ES-I3 (cell line): ENCODE measurements at regions not wholly inside any gene's neighbourhood (a gene's known extent, or its start where the extent isn't known, plus 50 kb on each side); places are given as distances from the start of the nearest gene placed in this dataset.

Experiments
- H3K36me3 ChIP-seq: 2 replicates; pipeline ENCODE4 v1.6.1; 2013; ENCODE audit warnings: mild to moderate bottlenecking, low read length, control low read depth, moderate library complexity; ENCODE audit not compliant: insufficient read depth
- H3K4me1 ChIP-seq: 2 replicates; pipeline ENCODE4 v1.6.1; 2013; ENCODE audit warnings: mild to moderate bottlenecking, control low read depth, low read length; ENCODE audit not compliant: insufficient read depth
- H3K9ac ChIP-seq: 2 replicates; pipeline ENCODE4 v1.6.1; 2013; ENCODE audit warnings: low read depth, mild to moderate bottlenecking, low read length, moderate library complexity
- H3K9me3 ChIP-seq: 2 replicates; pipeline ENCODE4 v1.6.1; 2013; ENCODE audit warnings: mild to moderate bottlenecking, low read length, moderate library complexity; ENCODE audit not compliant: control insufficient read depth, insufficient read depth

- Histone ChIP-seq H3K9ac (no peak overlapping the region), H3K4me1 (no peaks in the 10 kb centered on the region), H3K36me3 (no peaks in the 10 kb centered on the region; the same call in 1 of the 2 replicates), H3K9me3 (peaks cover 7% of the 10 kb centered on the region)
Observed at GRCh38 chr12:5138845-5139244, 95.2 kb downstream of the KCNA5 start.

- Histone ChIP-seq H3K9me3 (peaks cover 7% of the 10 kb centered on the region), H3K4me1 (no peaks in the 10 kb centered on the region), H3K36me3 (no peaks in the 10 kb centered on the region; the same call in 1 of the 2 replicates), H3K9ac (no peak overlapping the region)
Observed at GRCh38 chr12:5139751-5140150, 96.1 kb downstream of the KCNA5 start.

- no peaks in the 10 kb centered on the region; the same call in 1 of the 2 replicates for H3K36me3 ChIP-seq
- no peaks in the 10 kb centered on the region for H3K4me1 ChIP-seq
- H3K9me3 ChIP-seq = peaks cover 7% of the 10 kb centered on the region
- H3K9ac ChIP-seq = no peak overlapping the region
Observed at GRCh38 chr12:5140190-5140589, 96.5 kb downstream of the KCNA5 start.

DNA sequence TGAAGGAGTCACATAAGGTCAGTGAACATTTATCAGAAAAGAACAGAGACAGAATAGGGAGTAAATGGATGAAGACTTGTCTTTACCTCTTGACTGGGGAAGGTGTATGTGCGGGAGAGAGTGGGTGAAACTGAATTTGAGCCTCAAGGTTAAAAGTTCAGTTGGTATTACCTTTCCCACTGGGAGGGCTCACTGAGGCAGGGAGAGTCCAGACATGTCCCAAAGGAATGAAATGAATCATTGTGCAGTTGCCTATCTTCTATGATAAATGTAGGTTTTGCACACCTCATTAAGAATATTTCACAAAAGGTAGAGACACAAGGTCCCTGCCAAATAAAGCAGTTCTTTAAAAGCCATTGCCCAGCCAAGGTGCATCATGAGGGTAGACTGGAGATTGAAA is 105.2 kb downstream of the KCNA5 start:
- Histone ChIP-seq H3K9me3 (no peaks in the 10 kb centered on the region), H3K36me3 (no peaks in the 10 kb centered on the region), H3K9ac (no peak overlapping the region), H3K4me1 (peaks cover 9% of the 10 kb centered on the region)

- no peaks in the 10 kb centered on the region for H3K9me3 ChIP-seq
- H3K4me1 ChIP-seq = no peaks in the 10 kb centered on the region
- no peaks in the 10 kb centered on the region for H3K36me3 ChIP-seq
- no peak overlapping the region for H3K9ac ChIP-seq
Observed at GRCh38 chr12:5154091-5154490, 110.4 kb downstream of the KCNA5 start.

GRCh38 chr12:5155866-5156265 is 112.2 kb downstream of the KCNA5 start:
- no peak overlapping the region for H3K9ac ChIP-seq

GRCh38 chr12:5160827-5161226 is 117.1 kb downstream of the KCNA5 start:
- Histone ChIP-seq H3K9me3 (no peaks in the 10 kb centered on the region), H3K9ac (no peak overlapping the region), H3K36me3 (no peaks in the 10 kb centered on the region; the same call in 1 of the 2 replicates), H3K4me1 (no peaks in the 10 kb centered on the region)

More at GRCh38 chr12:5155866-5156265, 112.2 kb downstream of the KCNA5 start:
- no peaks in the 10 kb centered on the region for H3K36me3 ChIP-seq
- H3K4me1 ChIP-seq = no peaks in the 10 kb centered on the region
- H3K9me3 ChIP-seq = no peaks in the 10 kb centered on the region

DNA sequence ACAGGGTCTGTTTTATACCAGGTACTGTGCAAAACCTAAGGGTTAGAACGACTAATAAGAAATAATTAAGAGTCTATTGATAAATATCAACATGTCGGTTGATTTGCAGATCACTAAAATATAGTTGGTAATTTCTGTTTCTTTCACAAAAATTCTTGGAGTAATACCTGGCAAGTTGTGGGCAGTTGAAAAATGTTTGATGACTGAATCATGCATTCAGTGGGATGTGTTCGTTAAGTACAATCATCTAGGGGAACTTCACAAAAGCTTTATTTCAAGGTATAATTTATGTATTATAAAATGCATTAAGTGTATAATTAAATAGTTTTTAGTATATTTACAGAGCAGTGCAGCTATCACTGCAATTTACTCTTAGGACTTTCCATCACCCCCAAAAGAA is 120.0 kb downstream of the KCNA5 start:
- no peak overlapping the region for H3K9ac ChIP-seq
- peaks cover 12% of the 10 kb centered on the region; the same call in 1 of the 2 replicates for H3K4me1 ChIP-seq
- H3K36me3 ChIP-seq = no peaks in the 10 kb centered on the region; the same call in 1 of the 2 replicates
- no peaks in the 10 kb centered on the region for H3K9me3 ChIP-seq

DNA sequence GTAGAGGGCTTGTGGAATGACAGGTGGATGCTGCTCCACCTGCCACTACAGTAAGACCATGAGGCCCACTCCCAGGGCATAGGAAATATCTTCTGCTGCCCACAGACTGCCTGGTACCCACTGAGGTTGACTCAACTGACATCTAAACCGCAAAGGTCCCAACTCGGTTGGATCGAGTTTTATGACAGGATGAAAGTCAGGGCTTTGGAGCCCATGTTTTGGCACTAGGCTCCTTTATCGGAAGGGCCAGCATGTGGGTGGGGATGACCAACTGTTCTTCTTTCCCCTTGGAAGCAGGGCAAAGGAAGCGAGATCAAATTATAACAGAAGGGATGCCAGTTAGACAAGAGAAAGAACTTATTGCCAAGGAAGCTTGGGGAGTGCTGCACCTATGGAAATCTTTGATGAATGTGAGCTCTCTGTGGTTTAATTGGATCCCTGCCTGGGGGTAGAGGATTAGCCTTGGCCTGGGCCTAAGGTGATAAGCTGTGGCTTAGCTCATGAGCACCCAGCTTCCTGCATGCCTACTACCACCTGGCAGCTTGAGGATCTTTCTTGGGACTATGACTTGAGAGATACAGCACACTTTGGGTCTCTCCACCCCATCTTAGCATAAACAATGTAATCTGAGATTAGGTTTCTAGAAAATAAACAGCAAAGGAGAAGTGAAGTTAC is 121.8 kb downstream of the KCNA5 start:
- Histone ChIP-seq H3K36me3 (no peaks in the 10 kb centered on the region; the same call in 1 of the 2 replicates), H3K9ac (no peak overlapping the region), H3K4me1 (peaks cover 12% of the 10 kb centered on the region; the same call in 1 of the 2 replicates), H3K9me3 (no peaks in the 10 kb centered on the region)

- Histone ChIP-seq H3K9me3 (no peaks in the 10 kb centered on the region), H3K4me1 (peaks cover 12% of the 10 kb centered on the region; the same call in 1 of the 2 replicates), H3K9ac (no peak overlapping the region), H3K36me3 (no peaks in the 10 kb centered on the region)
Observed at GRCh38 chr12:5166976-5167375, 123.3 kb downstream of the KCNA5 start.

- Histone ChIP-seq H3K9me3 (no peaks in the 10 kb centered on the region), H3K9ac (no peak overlapping the region), H3K4me1 (peaks cover 12% of the 10 kb centered on the region; the same call in 1 of the 2 replicates), H3K36me3 (no peaks in the 10 kb centered on the region)
Observed at GRCh38 chr12:5168148-5168547, 124.5 kb downstream of the KCNA5 start.

- H3K9ac ChIP-seq = no peak overlapping the region
- H3K9me3 ChIP-seq = no peaks in the 10 kb centered on the region
- peaks cover 12% of the 10 kb centered on the region; the same call in 1 of the 2 replicates for H3K4me1 ChIP-seq
- H3K36me3 ChIP-seq = no peaks in the 10 kb centered on the region
Observed at GRCh38 chr12:5170844-5171243, 127.2 kb downstream of the KCNA5 start.

GRCh38 chr12:5171701-5172100 is 128.0 kb downstream of the KCNA5 start:
- no peaks in the 10 kb centered on the region for H3K36me3 ChIP-seq
- H3K4me1 ChIP-seq = peaks cover 10% of the 10 kb centered on the region; the same call in 1 of the 2 replicates
- H3K9ac ChIP-seq = no peak overlapping the region
- H3K9me3 ChIP-seq = no peaks in the 10 kb centered on the region

- Histone ChIP-seq H3K4me1 (no peaks in the 10 kb centered on the region), H3K36me3 (no peaks in the 10 kb centered on the region)
Observed at GRCh38 chr12:5172886-5173285, 129.2 kb downstream of the KCNA5 start.

DNA sequence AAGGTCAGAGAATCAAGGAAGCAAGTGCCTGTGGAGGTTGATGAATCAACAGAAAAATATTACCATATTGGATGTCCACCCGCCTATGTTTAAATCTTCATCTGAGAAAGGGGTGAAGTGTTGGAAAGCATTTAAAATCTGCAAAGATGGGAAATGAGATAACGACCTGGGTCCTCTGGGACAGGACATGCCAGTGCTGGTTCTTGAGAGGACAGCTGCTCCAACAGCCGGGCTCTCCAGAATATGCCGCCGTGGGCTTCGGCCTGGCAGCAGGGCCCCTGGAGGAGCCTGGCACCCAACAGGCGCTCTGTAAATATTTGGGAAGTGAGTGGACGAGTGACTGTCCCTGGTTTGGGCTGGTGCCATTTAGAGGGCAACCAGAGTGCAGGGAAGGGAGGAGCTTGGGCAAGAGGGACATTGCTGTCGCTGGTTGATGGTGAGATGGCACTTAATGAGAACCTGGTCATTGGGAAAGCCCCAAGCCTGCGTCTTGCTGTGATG is 129.9 kb downstream of the KCNA5 start:
- no peaks in the 10 kb centered on the region for H3K4me1 ChIP-seq
- H3K36me3 ChIP-seq = no peaks in the 10 kb centered on the region
- no peaks in the 10 kb centered on the region for H3K9me3 ChIP-seq
- no peak overlapping the region for H3K9ac ChIP-seq

More at GRCh38 chr12:5172886-5173285, 129.2 kb downstream of the KCNA5 start:
- Histone ChIP-seq H3K9ac (no peak overlapping the region), H3K9me3 (no peaks in the 10 kb centered on the region)
